ENCODE measurements at regions not wholly inside any gene's neighbourhood (a gene's known extent, or its start where the extent isn't known, plus 50 kb on each side); places are given as distances from the start of the nearest gene placed in this dataset.

- no peak for TF ChIP-seq ZNF148 (tag by site-specific recombination; IDR thresholded peaks at IDR 0.05; ENCODE audit: borderline replicate concordance)
- TF ChIP-seq KLF16 (tag by site-specific recombination; IDR thresholded peaks at IDR 0.05) = no peak
- no peak for TF ChIP-seq ZEB2 (tag by site-specific recombination; IDR thresholded peaks at IDR 0.05)
- TF ChIP-seq GLIS2 (tag by site-specific recombination; IDR thresholded peaks at IDR 0.05) = no peak
Observed at GRCh38 chr5:3912790-3913189, 317.2 kb downstream of the IRX1 start (continued).

- POLR2A ChIA-PET = no interaction called here
- H3K4me3 ChIP-seq (ENCODE audit: low read depth, low read length) = no peak overlapping the region
- H3K9me3 ChIP-seq (ENCODE audit: control insufficient read depth, insufficient read depth, low read depth, low read length) = no peaks in the 10 kb centered on the region
- TF ChIP-seq ZNF791 (tag by site-specific recombination; IDR thresholded peaks at IDR 0.05) (no peak), ZNF341 (tag by site-specific recombination; IDR thresholded peaks at IDR 0.05; ENCODE audit: low read depth) (no peak)
- H3K4me1 ChIP-seq (ENCODE audit: control insufficient read depth, insufficient read depth, low read length) = no peaks in the 10 kb centered on the region
- no peak overlapping the region for H3K27ac ChIP-seq (ENCODE audit: extremely low read depth, low read depth, low read length)
- H3K36me3 ChIP-seq (ENCODE audit: control insufficient read depth in 2 of 2, insufficient read depth in 1 of 2, low read length in 2 of 2) = no peaks in the 10 kb centered on the region
- CTCF ChIA-PET = no interaction called here
Observed at GRCh38 chr5:3913279-3913678, 317.6 kb downstream of the IRX1 start.

- POLR2A ChIA-PET = no interaction called here
- CTCF ChIA-PET = no interaction called here
- no peak overlapping the region for H3K4me3 ChIP-seq (ENCODE audit: low read depth, low read length)
- no peaks in the 10 kb centered on the region for H3K4me1 ChIP-seq (ENCODE audit: control insufficient read depth, insufficient read depth, low read length)
- no peak overlapping the region for H3K27ac ChIP-seq (ENCODE audit: extremely low read depth, low read depth, low read length)
- TF ChIP-seq ZSCAN23 (tag by site-specific recombination; IDR thresholded peaks at IDR 0.05) (no peak), REST (tag by site-specific recombination; IDR thresholded peaks at IDR 0.05) (no peak), ZNF335 (tag by site-specific recombination; conservative IDR thresholded peaks at IDR 0.05) (no peak), PBX3 (CRISPR knock-in tag; IDR thresholded peaks at IDR 0.05) (no peak), ZNF791 (tag by site-specific recombination; IDR thresholded peaks at IDR 0.05) (no peak), ZNF596 (tag by site-specific recombination; IDR thresholded peaks at IDR 0.05) (no peak), ZNF239 (tag by site-specific recombination; IDR thresholded peaks at IDR 0.05) (no peak), KLF7 (tag by site-specific recombination; IDR thresholded peaks at IDR 0.05; ENCODE audit: borderline replicate concordance) (no peak), ZIC2 (tag by site-specific recombination; IDR thresholded peaks at IDR 0.05) (no peak), ZNF354C (tag by site-specific recombination; IDR thresholded peaks at IDR 0.05; ENCODE audit: borderline replicate concordance, low read depth) (no peak), MZF1 (tag by site-specific recombination; IDR thresholded peaks at IDR 0.05; ENCODE audit: borderline replicate concordance) (no peak), HOXA7 (CRISPR knock-in tag; IDR thresholded peaks at IDR 0.05; ENCODE audit: borderline replicate concordance) (no peak), ZFP41 (tag by site-specific recombination; IDR thresholded peaks at IDR 0.05; ENCODE audit: borderline replicate concordance) (no peak), PRDM6 (tag by site-specific recombination; IDR thresholded peaks at IDR 0.05) (no peak), ZNF580 (tag by site-specific recombination; IDR thresholded peaks at IDR 0.05) (no peak), ZNF549 (tag by site-specific recombination; IDR thresholded peaks at IDR 0.05) (no peak), GLIS1 (tag by site-specific recombination; IDR thresholded peaks at IDR 0.05) (no peak), KLF17 (tag by site-specific recombination; IDR thresholded peaks at IDR 0.05) (no peak), ZNF624 (tag by site-specific recombination; IDR thresholded peaks at IDR 0.05) (no peak), ZNF112 (tag by site-specific recombination; IDR thresholded peaks at IDR 0.05) (no peak)
- no peaks in the 10 kb centered on the region for H3K36me3 ChIP-seq (ENCODE audit: control insufficient read depth in 2 of 2, insufficient read depth in 1 of 2, low read length in 2 of 2)
- no peaks in the 10 kb centered on the region for H3K9me3 ChIP-seq (ENCODE audit: control insufficient read depth, insufficient read depth, low read depth, low read length)
Observed at GRCh38 chr5:3925022-3925421, 329.4 kb downstream of the IRX1 start.
